Activated CD8-positive, alpha-beta T cell treated with anti-CD3 and anti-CD28 coated beads for 36 hours (primary cell): ENCODE measurements at regions not wholly inside any gene's neighbourhood (a gene's known extent, or its start where the extent isn't known, plus 50 kb on each side); places are given as distances from the start of the nearest gene placed in this dataset.

Experiments used
- ATAC-seq: fragments of 200-7000 bp; cut with Tn5 transposase; one replicate; pipeline ENCODE4 v1.10.0; 2021; ENCODE audit warnings: mild to moderate bottlenecking, moderate library complexity
- CTCF ChIA-PET: fragments of 350-600 bp; sonication (Branson Sonifier 250); formaldehyde crosslinking; loops from one replicate; lab custom pipeline; 2021; ENCODE audit warnings: antibody characterized with exemption; lab: Charles Lee
- POLR2A ChIA-PET: fragments of 350-600 bp; sonication (Branson Sonifier 250); formaldehyde crosslinking; loops from one replicate; lab custom pipeline; 2021; ENCODE audit warnings: antibody characterized with exemption; lab: Charles Lee
- DNase-seq: peaks from one replicate; pipeline ENCODE4 v3.0.0-alpha.2; 2020
- H3K27ac Mint-ChIP-seq: one replicate; pipeline ENCODE4 v1.8.0; 2021; ENCODE audit warnings: mild to moderate bottlenecking, mixed read lengths
- H3K27me3 Mint-ChIP-seq: one replicate; pipeline ENCODE4 v1.8.0; 2021; ENCODE audit warnings: mixed read lengths
- H3K36me3 Mint-ChIP-seq: one replicate; pipeline ENCODE4 v1.8.0; 2021; ENCODE audit warnings: low read depth, mixed read lengths
- H3K4me1 Mint-ChIP-seq: one replicate; pipeline ENCODE4 v1.8.0; 2021; ENCODE audit warnings: low read depth, mixed read lengths
- H3K4me3 Mint-ChIP-seq: one replicate; pipeline ENCODE4 v1.8.0; 2021; ENCODE audit warnings: mild to moderate bottlenecking, moderate library complexity, mixed read lengths
- H3K9me3 Mint-ChIP-seq: one replicate; pipeline ENCODE4 v1.8.0; 2021; ENCODE audit warnings: mixed read lengths
- CTCF ChIP-seq: fragments of 200-600 bp; IDR thresholded peaks from one replicate; pipeline ENCODE4 v1.8.0; 2022; ENCODE audit warnings: antibody characterized with exemption, mild to moderate bottlenecking
- intact Hi-C: fragments of 100-400 bp; cut with micrococcal nuclease; formaldehyde crosslinking; loops from one replicate; pipeline ENCODE4 v1.10.0; 2022

GRCh38 chr2:4832642-4833041, 859.5 kb upstream of the SOX11 start:
- Mint-ChIP-seq H3K27me3 (no peaks in the 10 kb centered on the region), H3K36me3 (no peaks in the 10 kb centered on the region), H3K27ac (no peak overlapping the region), H3K9me3 (peaks cover 7% of the 10 kb centered on the region), H3K4me3 (no peak overlapping the region), H3K4me1 (no peaks in the 10 kb centered on the region)
- intact Hi-C loops = no loop called here
- DNase-seq (no peak), ATAC-seq (no peak)
- ChIA-PET POLR2A (no interaction called here), CTCF (no interaction called here)
- TF ChIP-seq CTCF = no peak

DNA sequence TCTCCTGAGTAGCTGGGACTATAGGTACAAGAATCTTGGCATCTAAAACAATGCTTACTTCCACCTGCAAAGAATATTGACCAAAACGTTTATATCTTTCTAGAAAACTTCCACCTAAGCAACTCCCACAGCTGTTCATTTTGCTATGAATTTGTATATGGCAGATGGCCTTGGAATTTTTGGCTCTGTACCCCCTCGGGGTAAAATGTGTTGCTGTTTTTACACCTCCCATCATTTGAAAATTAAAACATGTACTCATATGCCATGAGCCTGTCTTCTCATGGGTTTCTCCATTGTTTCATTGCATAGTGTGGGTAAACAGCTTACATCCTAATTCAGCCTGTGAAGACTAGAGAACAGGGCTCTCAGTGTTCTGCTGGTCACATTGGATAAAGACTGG, 853.6 kb upstream of the SOX11 start:
- no peak for ATAC-seq
- no peaks in the 10 kb centered on the region for H3K27me3 Mint-ChIP-seq
- POLR2A ChIA-PET = no interaction called here
- H3K9me3 Mint-ChIP-seq = peaks cover 6% of the 10 kb centered on the region
- H3K27ac Mint-ChIP-seq = no peak overlapping the region
- no peak overlapping the region for H3K4me3 Mint-ChIP-seq
- no peak for DNase-seq
- CTCF ChIA-PET = no interaction called here
- TF ChIP-seq CTCF = no peak
- H3K36me3 Mint-ChIP-seq = no peaks in the 10 kb centered on the region
- H3K4me1 Mint-ChIP-seq = no peaks in the 10 kb centered on the region
- intact Hi-C loops = no loop called here

DNA sequence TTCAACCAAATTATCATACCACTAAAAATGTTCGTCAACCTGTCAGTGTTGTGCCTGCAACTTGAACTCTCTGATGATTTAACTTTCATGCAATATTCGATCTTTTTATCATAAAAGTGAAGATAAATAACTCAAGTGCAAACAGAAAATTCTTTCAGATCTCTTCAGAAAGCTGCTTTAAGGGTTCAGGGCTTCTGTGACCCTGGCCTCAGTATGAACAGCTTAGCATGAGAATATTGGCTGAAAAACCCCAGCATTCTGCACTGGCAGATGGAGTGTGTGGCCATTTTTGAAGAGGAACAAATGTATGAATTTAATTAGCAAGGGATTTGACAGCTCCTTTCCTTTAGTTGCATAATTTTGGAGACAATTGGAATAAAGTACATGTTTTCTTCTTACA, 851.4 kb upstream of the SOX11 start:
- peaks cover 6% of the 10 kb centered on the region for H3K9me3 Mint-ChIP-seq
- H3K27me3 Mint-ChIP-seq = no peaks in the 10 kb centered on the region
- ATAC-seq (no peak), DNase-seq (no peak)
- ChIA-PET CTCF (no interaction called here), POLR2A (no interaction called here)
- H3K27ac Mint-ChIP-seq = no peak overlapping the region
- H3K36me3 Mint-ChIP-seq = no peaks in the 10 kb centered on the region
- TF ChIP-seq CTCF = no peak
- intact Hi-C loops = no loop called here
- no peaks in the 10 kb centered on the region for H3K4me1 Mint-ChIP-seq
- no peak overlapping the region for H3K4me3 Mint-ChIP-seq

DNA sequence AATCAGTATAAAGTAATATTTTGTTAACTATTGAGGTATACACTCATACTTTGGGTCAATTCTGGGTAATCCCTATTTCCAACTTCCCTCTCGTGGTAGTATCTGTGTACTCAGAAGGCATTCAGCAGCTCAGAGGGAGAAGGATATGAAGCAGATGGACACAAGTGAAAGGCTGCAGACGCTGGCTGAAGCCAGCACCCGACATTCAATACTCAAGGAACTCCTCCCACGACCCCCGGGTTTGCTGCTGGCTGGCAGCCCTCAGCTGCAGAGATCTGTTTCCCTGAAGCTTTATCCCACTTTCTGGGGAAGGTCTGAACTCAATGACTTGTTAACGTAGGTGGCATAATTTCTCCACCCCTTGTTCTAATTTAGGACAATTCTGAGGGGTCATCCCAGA, 847.3 kb upstream of the SOX11 start:
- ChIA-PET CTCF (no interaction called here), POLR2A (no interaction called here)
- Mint-ChIP-seq H3K9me3 (peaks cover 4% of the 10 kb centered on the region), H3K27me3 (no peaks in the 10 kb centered on the region), H3K4me3 (no peak overlapping the region), H3K27ac (no peak overlapping the region), H3K4me1 (no peaks in the 10 kb centered on the region), H3K36me3 (no peaks in the 10 kb centered on the region)
- no peak for TF ChIP-seq CTCF
- intact Hi-C loops = no loop called here
- DNase-seq (no peak), ATAC-seq (no peak)

DNA sequence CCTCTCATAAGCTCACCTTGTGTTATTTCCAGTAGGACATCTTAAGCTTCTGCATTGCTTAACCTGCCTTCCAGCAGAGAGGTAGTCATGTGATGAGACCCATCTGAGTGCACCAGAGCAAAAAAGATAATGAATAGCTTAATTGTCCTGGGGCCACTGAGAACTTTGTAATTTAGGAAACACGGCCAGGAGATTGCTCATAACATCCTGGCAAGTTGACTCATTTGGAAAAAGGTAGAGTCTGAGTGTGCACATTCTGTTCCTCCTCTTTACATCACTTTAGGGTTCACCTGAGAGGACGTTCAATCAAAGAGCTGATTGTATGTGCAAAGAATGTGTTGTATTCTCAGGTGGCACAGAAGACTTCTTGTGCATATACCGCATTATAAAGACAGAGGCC, 830.2 kb upstream of the SOX11 start:
- no peak for ATAC-seq
- no peaks in the 10 kb centered on the region for H3K4me1 Mint-ChIP-seq
- intact Hi-C loops = no loop called here

More for the DNA sequence above, 830.2 kb upstream of the SOX11 start:
- POLR2A ChIA-PET = interaction anchor here (0.6 kb wide), 1 partner anchor 804 kb away, joined by 3 read pairs; no protein-coding TSS in a partner anchor
- TF ChIP-seq CTCF = no peak
- Mint-ChIP-seq H3K27me3 (no peaks in the 10 kb centered on the region), H3K36me3 (no peaks in the 10 kb centered on the region), H3K27ac (no peak overlapping the region), H3K4me3 (no peak overlapping the region), H3K9me3 (peaks cover 3% of the 10 kb centered on the region)
- DNase-seq = no peak
- CTCF ChIA-PET = no interaction called here
